RCC 7860 (cell line): ENCODE measurements at regions not wholly inside any gene's neighbourhood (a gene's known extent, or its start where the extent isn't known, plus 50 kb on each side); places are given as distances from the start of the nearest gene placed in this dataset.
"Not testable (repeated sequence)": the region's sequence is repeated elsewhere in the genome, so short reads cannot be mapped to it uniquely, and the experiment has no call there.

ENCODE experiments used
- DNase-seq: peaks from one replicate; pipeline ENCODE4 v3.0.0-alpha.2; 2015; ENCODE audit warnings: low spot score
- FAIRE-seq: peaks from 2 replicates; lab custom pipeline; 2012; peaks lifted over from hg19 to GRCh38; lab: Jason Lieb, UNC

DNA sequence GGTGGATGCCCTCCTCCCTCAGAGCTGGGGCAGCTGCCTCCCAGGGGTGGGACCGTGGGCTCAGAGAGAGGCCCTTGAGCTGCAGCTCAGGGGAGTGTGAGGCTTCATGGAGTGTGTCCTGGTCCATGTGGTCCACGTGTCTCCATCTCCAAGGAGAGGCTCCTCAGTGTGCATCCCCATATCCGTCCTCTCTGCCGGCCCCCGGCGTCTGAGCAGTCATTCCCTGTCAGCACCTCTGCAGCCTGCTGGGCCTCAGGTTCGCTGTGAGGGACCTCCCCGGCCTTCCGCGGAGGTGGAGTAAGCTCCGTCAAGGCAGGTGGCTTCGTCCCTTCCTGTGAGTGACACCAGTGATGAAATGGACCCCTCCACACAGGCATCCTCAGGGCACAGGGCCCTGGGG, 160.7 kb upstream of the POTEB2 start:
- FAIRE-seq, DNase-seq: not testable (repeated sequence)

DNA sequence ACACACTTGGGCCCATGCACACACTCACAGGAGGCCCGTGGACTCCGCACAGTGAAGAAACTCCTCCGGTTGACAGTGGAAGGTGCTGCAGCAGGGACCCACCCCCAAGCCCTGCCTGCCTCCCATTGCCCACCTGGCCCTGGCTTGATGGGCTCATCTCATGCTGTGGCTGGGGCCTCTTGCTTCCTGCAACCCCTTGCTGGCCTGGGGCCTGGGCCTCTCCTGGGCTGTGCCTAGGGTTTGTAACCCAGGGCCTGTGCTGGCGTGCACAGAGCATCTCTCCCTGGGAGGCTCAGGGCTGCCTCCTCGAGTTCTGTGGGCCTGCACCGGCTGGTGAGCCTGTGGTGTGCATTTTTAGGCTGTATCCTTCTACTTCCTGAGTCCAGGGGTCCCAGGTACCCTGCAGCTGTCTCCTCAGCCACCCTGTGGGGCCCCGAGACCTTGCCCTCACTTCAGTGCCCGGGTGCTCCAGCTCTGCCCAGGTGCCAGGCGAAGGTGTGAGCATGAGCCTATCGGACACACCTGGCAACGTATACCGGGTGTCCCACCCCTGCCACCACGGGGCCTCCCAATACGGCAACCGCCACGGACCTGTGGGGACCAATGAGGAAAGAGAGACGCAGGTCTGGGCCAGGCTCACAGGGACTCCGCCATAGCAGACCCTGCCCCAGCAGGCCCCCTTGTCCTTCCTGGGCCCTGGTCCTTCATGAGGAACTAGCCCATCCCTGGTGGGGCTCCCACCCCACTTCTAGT, 158.3 kb upstream of the POTEB2 start:
- FAIRE-seq, DNase-seq: not testable (repeated sequence)

DNA sequence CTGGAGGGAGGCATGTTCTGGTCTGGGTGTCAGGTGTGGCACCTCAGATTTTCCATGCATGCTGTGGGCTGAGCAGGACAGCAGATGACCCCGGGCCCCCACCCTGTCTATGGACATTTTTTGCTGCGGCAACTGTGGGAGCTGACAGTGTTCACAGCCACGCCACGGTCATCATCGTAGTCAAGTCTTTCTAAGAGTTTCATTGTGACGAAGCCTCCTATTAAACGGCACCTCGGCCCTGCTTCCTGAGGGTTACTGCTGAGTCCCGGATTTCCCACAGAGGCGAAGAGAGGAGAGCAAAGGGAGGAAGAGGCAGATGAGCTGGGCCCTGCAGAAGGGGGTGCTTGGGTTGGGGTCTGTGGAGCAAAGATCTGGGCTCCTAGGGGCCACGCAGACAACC, 152.1 kb upstream of the POTEB2 start:
- DNase-seq, FAIRE-seq: not testable (repeated sequence)

DNA sequence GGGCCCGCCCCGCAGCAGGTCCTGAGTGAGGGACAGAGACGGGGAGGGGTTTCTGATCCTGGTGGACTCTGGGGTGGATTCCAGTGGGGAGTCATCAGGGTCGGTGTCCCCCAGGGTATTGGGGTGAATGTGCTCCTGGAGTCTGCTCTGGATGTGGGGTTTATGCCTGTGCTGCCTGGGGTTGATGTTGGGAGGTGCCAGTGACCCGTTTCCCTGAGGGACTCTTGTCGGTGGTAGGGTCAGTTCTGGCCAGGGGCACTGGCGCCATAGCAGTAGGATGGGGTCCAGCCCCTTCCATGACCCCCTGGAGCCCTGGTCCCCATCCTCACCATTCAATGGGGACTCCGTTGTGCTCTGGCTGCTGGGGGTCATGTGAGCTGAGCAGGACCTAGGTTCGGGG, 151.2 kb upstream of the POTEB2 start:
- not testable (repeated sequence) for DNase-seq, FAIRE-seq

DNA sequence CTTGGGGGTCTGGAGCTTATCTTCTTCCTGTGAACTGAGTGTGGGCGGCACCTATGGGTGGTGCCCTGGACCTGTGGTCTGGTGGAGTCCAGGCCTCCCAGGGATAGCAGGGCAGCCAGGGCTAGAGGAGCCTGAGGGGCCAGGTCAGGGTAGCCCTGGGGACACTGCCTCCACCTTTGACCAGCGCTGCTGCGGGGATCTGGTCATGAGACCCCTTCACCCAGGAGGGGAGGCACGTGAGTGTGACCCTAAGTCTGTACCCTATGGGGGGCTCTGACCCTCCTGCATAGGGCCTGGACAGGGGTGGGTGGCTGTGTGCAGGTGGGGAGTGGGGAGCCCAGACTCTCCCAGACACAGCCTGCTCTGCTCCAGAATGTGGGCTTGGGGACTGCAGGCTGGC, 150.5 kb upstream of the POTEB2 start:
- not testable (repeated sequence) for DNase-seq, FAIRE-seq

DNA sequence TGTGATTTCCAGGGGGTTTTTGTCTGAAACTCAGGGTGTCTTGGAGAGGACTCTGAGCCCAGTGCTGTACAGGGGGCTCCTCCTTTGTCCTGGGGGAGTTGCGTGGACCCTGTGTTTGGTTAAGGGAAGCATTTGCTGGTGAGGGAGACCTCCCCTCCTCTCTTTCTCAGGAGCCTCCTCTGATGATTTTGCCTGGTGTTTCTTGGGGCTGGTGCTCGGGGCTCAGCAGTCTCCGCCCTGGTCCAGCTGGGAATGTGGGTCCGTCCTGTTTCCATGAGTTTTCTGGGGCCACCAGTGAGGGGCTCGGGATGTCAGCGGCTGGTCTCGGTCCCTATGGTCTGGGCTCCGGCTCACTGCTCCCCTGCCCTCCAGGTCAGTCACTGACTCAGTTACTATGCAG, 149.1 kb upstream of the POTEB2 start:
- not testable (repeated sequence) for DNase-seq, FAIRE-seq

DNA sequence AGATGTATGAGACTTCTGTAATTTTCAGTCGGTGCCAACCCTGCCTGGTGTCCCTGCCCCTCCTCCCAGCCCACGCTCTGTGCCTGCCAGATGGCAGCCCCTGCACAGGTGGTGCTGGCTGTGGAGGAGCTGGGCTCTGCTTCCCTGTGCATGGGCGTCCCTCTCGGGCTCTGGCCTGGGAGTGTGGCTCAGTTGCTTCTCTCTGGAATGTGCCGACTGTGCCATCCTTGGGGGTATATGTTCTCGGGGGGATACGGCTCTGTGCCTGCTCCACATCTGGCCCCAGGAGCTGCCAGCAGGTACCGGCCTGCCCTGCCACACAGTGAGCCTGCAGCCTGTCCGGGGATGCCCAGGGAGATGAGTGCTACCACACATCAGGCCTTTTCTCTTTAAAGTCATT, 147.2 kb upstream of the POTEB2 start:
- not testable (repeated sequence) for FAIRE-seq, DNase-seq

DNA sequence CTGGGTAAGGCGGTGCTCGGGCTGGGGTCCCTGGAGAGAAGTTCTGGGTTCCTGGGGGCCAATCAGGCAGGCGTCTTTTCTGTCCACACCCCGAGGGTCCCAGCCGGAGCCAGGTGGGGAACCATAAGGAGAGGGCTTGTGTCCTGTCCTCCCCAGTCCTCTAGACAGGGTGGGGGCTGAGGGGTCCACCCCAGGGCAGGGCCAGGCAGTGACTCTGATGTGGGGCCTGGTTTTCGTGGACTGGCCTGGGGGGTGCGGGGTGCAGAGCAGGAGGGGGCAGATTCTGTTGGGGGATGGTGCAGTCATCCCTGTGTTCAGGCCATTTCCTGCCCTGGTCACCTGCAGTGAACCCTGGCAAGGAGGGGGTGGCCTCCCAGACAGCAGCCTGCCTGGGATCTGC, 143.5 kb upstream of the POTEB2 start:
- DNase-seq, FAIRE-seq: not testable (repeated sequence)

DNA sequence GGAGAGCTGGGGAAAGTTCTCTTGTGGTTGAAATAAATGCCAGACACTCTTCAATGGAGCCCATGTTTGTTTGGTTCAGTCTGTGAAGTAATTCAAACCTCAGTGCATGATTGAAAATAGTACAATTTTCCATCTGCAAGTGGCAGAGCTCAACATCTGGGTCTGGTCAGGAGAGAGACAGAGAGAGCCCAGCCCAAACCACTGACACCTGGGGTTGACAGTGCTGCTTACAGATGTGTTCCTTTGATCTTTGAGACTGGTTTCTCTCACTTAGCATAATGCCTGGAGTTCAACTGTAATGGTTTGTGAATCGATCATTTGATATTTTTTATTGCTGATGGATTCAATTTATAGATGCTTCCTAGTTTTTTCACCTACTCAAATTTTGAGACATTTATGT, 137.3 kb upstream of the POTEB2 start:
- FAIRE-seq, DNase-seq: not testable (repeated sequence)

DNA sequence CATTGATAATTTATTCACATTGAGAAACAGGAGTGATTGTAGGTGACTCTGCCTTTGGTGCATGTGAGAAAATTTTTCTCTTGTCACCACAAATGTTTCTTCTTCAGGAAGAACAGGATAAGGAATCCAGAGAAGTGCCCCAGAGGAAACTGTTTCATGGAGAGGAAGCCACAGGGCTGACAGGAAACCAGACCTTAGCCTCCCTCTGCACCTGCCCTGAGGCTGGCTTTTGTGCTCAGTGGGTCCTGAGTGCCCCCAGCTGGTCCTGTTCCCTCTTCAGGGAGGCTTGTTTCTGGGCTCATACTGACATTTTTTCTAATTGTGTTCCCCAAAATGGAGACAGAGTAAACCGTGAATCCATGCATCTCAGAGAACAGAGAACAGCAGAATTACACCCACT, 135.8 kb upstream of the POTEB2 start:
- not testable (repeated sequence) for DNase-seq, FAIRE-seq

DNA sequence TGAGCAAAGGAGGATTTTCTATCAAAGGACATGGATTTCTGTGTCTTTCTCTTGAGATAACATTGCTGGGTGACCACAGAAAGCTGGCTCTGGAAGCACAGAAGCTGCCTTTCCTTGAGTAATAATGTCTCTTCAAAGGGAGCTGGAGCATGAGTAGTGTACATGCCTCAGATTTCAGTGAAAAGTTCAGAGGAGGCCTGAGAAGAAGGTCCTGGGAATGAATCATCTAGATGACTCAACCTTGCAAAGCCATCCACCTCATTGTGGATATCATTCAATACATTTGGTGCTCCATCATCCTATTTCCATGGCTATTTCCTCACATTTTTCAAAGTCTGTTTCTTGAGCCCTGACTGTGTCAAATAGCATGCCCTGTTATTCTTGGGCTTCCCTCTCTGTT, 125.6 kb upstream of the POTEB2 start:
- DNase-seq, FAIRE-seq: not testable (repeated sequence)

DNA sequence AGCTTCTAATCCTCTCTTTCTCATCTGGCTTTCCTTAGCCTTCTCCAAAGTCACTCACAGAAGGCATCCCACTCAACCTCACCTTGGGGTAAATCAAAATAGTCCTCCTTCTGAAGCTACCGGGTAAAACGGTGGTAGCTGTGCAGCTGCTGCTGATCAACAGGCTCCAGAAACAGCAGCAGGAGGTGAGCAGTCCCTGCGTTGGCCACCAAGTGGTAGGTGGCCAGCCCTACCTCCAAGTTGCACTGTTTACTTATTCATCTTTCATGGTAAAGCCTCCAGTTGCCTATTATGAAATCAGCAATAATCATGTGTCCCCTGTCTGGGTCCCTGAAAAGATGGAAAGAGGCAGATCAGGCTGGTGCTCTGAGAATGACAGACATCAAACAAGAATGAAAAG, 125.1 kb upstream of the POTEB2 start:
- not testable (repeated sequence) for FAIRE-seq

DNA sequence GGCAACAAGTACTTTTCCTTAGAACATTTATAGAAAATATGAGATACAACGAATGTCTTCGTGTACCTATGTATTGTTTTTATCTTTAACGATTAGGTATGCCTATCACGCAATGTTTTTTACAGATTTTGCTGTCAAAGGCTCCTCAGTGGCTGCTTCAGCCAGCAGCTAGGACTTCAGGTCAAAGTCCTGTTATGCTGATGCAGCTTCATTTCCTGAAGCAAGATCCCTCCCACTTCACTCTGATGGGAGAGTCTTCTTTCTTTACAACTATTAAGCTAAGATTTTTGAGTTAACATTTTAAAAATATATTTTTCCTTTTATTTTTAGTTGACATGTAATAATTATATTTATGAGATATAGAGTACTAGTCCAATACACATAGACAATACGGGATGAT, 120.7 kb upstream of the POTEB2 start:
- not testable (repeated sequence) for DNase-seq, FAIRE-seq

More for the DNA sequence above, 125.1 kb upstream of the POTEB2 start:
- DNase-seq = not testable (repeated sequence)

DNA sequence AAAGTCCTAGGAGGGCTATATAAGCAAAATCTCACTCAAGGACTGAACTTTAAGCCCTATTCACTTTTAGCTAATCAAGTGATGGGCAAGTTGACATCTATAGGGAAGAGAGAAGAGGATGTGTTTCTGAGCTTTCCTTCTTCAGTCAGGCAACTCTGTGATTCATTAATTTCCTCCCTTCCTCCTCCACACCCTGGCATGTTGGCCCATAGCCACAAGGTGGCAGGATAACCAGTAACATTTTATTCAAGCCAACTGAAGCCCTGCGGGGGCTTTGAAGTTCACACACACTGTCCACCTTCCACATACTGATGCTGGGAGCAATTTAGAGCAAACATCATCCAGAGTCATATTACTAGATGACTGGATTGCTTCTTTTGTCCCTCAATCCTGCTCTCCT, 111.9 kb upstream of the POTEB2 start:
- peak; percentile 55 for FAIRE-seq
- DNase-seq = not testable (repeated sequence)

DNA sequence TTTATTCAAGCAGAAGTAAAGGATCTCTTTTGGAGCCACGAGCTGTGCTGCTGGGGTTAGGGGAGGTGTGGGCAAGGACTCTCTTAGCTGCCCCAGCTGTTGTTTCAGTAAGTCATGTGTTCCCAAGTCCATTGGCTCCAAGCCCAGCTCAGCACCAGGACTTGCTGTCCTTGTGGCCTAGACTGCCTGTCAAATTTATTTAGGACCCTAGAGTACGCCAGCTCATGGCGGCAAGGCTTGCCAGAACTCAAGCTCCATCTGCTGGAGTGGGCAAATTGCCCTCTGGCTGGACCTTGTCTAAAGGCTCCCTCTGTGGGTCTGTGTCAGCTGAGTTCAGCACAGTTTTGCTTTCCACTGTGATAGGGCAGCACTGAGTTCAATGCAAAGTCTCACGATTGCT, 106.6 kb upstream of the POTEB2 start:
- not testable (repeated sequence) for FAIRE-seq, DNase-seq

DNA sequence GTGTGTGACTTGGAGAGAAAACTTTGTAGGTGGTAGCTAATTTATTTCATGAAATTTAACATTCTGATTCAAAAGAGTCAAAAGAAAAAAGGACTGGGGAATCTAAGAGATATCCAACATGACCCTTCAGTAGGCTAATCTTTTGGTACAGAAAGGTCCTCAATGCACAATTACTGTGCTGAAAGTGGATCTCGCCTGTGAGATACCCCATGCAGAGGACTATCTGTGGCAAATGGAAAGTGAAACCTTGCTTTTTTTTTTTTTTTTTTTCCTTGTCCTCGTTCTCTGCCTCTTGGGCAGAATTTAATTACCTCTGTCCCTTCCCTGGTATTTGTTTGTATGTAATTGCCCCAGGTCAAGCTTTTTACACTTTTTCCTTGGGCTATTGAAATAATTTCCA, 93.2 kb upstream of the POTEB2 start:
- DNase-seq, FAIRE-seq: not testable (repeated sequence)

DNA sequence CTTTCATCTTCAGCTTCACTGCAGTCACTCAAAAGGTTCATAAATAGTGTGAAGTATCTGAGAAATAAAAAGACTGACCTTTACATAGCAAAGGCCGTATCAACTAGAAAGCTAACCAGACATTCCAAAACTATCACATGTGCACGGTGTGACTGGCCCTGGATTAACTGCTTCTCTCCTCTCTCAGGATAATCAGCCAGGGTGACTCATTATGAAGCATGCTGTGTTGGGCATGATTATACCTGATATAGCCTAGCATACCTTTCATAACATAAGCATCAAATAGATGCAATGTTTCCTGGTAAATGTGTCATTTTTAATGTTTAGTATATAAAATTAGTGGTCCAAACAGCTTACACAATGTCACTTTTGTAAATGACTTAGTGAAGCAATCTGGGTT, 63.2 kb upstream of the POTEB2 start:
- DNase-seq, FAIRE-seq: not testable (repeated sequence)
